ENCODE measurements at regions not wholly inside any gene's neighbourhood (a gene's known extent, or its start where the extent isn't known, plus 50 kb on each side); places are given as distances from the start of the nearest gene placed in this dataset.

DNA sequence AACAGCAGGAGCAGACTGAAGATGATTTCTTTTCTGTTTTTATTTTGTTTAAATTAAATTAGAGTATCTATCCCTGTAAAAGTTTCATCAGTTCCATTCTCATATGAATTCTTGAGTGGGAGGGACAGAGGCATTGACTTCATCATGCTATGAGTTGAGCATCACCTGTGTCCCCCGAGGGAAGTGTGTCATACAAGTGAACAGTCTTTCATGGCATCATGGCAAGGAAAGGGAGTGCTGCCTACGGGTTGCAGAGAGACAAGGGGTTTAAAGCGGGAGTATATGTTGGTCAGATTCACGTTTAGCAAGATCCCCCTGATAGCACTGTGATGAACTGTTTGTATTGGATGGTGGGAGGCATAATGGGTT lies 52.7 kb upstream of the HIF1A start:
- Histone ChIP-seq H3K36me3 (no peaks in the 10 kb centered on the region), H3K4me1 (peaks cover 10 to 17% (median 10%) of the 10 kb centered on the region in 4 donors), H3K27ac (replicated peaks in 1 of 4) (no peak overlapping the region), H3K4me3 (no peak overlapping the region), H3K27me3 (no peaks in the 10 kb centered on the region), H3K9me3 (no peaks in the 10 kb centered on the region)
- DNase-seq (ENCODE audit: extremely low spot score): no peak
- 79% methylated on average over 4 of the region's 4 CpGs for WGBS
- intact Hi-C loops (cut with DNase I): no loop called here
- TF ChIP-seq CTCF (IDR thresholded peaks at IDR 0.05): no peak
- no peak for TF ChIP-seq POLR2AphosphoS5 (IDR thresholded peaks at IDR 0.05)
- no peak for TF ChIP-seq EP300 (IDR thresholded peaks at IDR 0.05)
- TF ChIP-seq POLR2A (IDR thresholded peaks at IDR 0.05; ENCODE audit: low read depth): no peak

- TF ChIP-seq POLR2AphosphoS5 (IDR thresholded peaks at IDR 0.05): no peak
- TF ChIP-seq POLR2A (IDR thresholded peaks at IDR 0.05; ENCODE audit: low read depth): no peak
- Histone ChIP-seq H3K9me3 (no peaks in the 10 kb centered on the region), H3K36me3 (no peaks in the 10 kb centered on the region), H3K4me3 (no peak overlapping the region), H3K4me1 (peaks cover 10 to 17% (median 10%) of the 10 kb centered on the region in 4 donors), H3K27ac (replicated peaks in 1 of 4) (no peak overlapping the region), H3K27me3 (no peaks in the 10 kb centered on the region)
- intact Hi-C loops (cut with DNase I): no loop called here
- WGBS: 90% methylated on average over 3 of the region's 3 CpGs
- no peak for DNase-seq (ENCODE audit: extremely low spot score)
Measured at GRCh38 chr14:61643555-61643954, 51.8 kb upstream of the HIF1A start.

- H3K36me3 ChIP-seq: no peaks in the 10 kb centered on the region
- DNase-seq (ENCODE audit: extremely low spot score): no peak
- TF ChIP-seq EP300 (IDR thresholded peaks at IDR 0.05) (no peak), POLR2A (IDR thresholded peaks at IDR 0.05; ENCODE audit: low read depth) (no peak), CTCF (IDR thresholded peaks at IDR 0.05) (no peak), POLR2AphosphoS5 (IDR thresholded peaks at IDR 0.05) (no peak)
- peaks cover 10 to 17% (median 10%) of the 10 kb centered on the region in 4 donors for H3K4me1 ChIP-seq
- H3K27ac ChIP-seq (replicated peaks in 1 of 4): no peak overlapping the region
- intact Hi-C loops (cut with DNase I): no loop called here
- no peak overlapping the region for H3K4me3 ChIP-seq
- no peaks in the 10 kb centered on the region for H3K9me3 ChIP-seq
- H3K27me3 ChIP-seq: no peaks in the 10 kb centered on the region
Measured at GRCh38 chr14:61644175-61644574, 51.1 kb upstream of the HIF1A start.

- 76% methylated on average over 2 of the region's 2 CpGs for WGBS
- peaks cover 10 to 17% (median 10%) of the 10 kb centered on the region in 4 donors for H3K4me1 ChIP-seq
Measured at GRCh38 chr14:61644834-61645233, 50.5 kb upstream of the HIF1A start.

GRCh38 chr14:61645247-61645646 lies 50.1 kb upstream of the HIF1A start:
- Histone ChIP-seq H3K4me1 (peaks cover 7 to 15% (median 9%) of the 10 kb centered on the region in 4 donors), H3K27ac (replicated peaks in 1 of 4) (no peak overlapping the region), H3K9me3 (no peaks in the 10 kb centered on the region), H3K4me3 (no peak overlapping the region), H3K27me3 (no peaks in the 10 kb centered on the region), H3K36me3 (no peaks in the 10 kb centered on the region)
- intact Hi-C loops (cut with DNase I): no loop called here
- TF ChIP-seq CTCF (IDR thresholded peaks at IDR 0.05) (no peak), EP300 (IDR thresholded peaks at IDR 0.05) (no peak), POLR2A (IDR thresholded peaks at IDR 0.05; ENCODE audit: low read depth) (no peak), POLR2AphosphoS5 (IDR thresholded peaks at IDR 0.05) (no peak)
- no peak for DNase-seq (ENCODE audit: extremely low spot score)

More at GRCh38 chr14:61644834-61645233, 50.5 kb upstream of the HIF1A start:
- H3K9me3 ChIP-seq: no peaks in the 10 kb centered on the region
- no peak overlapping the region for H3K4me3 ChIP-seq
- H3K27ac ChIP-seq (replicated peaks in 1 of 4): no peak overlapping the region
- H3K36me3 ChIP-seq: no peaks in the 10 kb centered on the region
- intact Hi-C loops (cut with DNase I): no loop called here
- no peaks in the 10 kb centered on the region for H3K27me3 ChIP-seq
- TF ChIP-seq CTCF (IDR thresholded peaks at IDR 0.05) (no peak), POLR2AphosphoS5 (IDR thresholded peaks at IDR 0.05) (no peak), POLR2A (IDR thresholded peaks at IDR 0.05; ENCODE audit: low read depth) (no peak), EP300 (IDR thresholded peaks at IDR 0.05) (no peak)
- DNase-seq (ENCODE audit: extremely low spot score): no peak
